Activated CD4-positive, alpha-beta T cell treated with anti-CD3 and anti-CD28 coated beads, Interleukin-2, Interleukin-4, amounts not matched to agents 100 ng/mL and 50 ng/mL, durations not matched to agents 16 hours and 8 hours (primary cell): ENCODE measurements at regions not wholly inside any gene's neighbourhood (a gene's known extent, or its start where the extent isn't known, plus 50 kb on each side); places are given as distances from the start of the nearest gene placed in this dataset.
"Not testable (repeated sequence)": the region's sequence is repeated elsewhere in the genome, so short reads cannot be mapped to it uniquely, and the experiment has no call there.

Experiments used
- DNase-seq: peaks from one replicate; pipeline ENCODE4 v3.0.0-alpha.2; 2020; ENCODE audit warnings: low spot score

DNA sequence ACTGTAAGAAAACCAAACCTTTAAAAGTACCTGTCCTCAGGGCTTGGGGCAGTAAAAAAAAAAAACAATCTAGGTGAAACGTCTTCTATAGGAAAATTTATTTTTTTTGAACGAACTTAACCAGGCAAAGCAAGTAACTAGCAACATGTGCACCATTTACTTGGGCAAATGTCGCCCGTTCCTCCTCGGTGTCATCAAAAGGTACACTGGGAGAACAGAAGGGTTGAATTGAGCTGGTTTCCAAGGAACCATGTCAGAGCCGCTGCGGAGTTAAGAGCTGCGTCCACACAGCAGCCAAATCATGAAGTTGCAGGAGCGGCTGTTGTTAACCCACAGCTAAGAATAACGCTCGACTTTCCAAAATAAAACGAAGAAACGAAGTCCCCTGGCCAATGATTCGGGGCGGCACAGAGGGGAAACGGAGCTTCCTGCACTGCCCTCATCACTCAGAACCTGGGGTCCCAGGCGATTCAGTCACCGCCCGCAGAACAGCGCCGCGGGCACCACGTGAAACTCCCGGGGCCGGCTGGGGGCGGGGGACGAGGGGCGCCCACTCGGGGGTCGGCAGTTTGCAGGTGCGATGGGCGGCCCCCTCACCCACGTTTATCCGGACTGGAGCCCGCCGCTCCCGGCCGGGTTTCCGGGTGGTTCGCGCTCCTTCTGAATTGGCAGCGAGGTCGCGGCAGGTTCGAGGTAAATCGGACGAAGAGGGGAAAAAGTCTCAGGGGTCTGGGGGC is 53.6 kb upstream of the PLGLB1 start:
- peak; percentile 26 for DNase-seq

DNA sequence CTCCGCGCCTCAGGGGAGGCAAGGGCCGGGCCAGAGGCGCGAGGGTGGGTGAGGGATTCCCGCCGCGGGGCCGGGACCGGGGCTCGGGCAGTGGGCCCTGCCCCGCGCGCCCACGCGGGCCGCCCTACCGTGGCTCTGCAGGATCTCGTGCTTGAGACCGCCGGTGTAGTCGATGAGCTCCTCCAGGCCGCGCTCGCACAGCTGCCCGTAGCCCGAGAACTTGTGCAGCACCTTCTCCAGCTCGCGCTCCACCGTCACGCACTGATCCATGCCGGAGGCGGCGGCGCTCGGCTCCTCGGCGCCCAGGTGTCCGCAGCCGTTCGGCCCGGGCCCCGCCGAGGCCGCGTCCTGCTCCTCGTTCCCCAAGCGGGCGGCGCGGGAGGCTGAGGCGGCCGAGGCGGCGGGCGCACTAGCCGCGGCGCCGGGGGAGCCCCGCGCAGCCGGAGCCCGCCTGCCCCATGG is 54.2 kb upstream of the PLGLB1 start:
- DNase-seq: peak; percentile 41

DNA sequence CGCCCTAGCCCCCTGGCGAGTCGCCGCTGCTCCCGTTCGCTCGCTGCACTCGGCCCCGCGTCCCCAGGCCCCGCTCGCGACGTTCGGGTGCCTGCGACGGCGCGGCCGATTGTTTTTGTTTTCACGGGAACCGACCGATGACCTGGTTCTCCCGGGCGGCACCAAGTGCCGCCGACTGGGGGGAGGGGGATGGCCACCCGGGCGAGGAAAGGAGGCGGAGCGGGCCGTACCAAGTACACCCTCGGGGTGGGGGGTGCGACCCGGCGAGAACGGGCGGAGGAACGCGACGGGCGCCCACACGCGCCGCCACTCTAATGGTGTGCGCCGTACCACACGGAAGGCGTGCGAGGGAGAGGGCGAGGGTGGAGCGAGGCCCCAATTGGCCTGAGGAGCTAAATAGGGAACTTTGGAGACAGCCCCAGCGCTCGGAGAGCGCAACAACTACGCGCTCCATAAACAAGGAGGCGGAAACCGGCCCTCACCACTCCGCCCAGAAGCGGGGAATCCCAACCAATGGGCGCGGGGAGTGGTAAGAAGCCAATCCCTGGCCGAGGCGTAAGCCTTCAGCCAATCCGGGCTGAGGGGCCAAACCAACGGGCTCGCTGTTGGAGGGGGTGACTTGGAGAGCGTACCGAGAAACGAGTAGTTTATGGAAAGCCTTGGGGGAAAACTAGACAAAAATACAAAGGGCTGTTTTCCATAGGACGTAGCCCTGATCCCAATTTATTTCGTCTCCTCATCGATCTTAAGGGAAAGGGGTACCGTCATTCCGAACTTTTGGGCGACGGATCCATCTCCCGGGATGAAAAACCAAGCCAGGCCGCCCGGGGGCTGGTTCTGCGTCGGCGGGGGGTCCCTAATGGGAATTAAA is 54.8 kb upstream of the PLGLB1 start:
- DNase-seq: peak; percentile 92

DNA sequence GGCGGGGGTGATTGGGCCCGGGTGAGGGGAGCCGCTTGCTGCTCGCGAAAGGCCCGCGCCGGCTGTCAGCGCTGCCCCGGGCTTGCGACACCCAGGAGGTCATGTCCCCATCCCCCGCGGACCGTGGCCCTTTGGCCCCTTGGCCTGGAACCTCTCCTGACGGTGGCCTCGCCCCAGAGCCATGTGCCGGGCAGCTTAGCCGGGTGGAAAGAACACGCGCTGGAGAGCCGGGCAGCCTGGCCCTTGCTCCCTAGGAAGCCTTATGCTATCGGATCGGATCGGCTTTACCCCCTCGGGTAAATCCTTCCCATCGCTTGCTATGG is 55.4 kb upstream of the PLGLB1 start:
- not testable (repeated sequence) for DNase-seq

DNA sequence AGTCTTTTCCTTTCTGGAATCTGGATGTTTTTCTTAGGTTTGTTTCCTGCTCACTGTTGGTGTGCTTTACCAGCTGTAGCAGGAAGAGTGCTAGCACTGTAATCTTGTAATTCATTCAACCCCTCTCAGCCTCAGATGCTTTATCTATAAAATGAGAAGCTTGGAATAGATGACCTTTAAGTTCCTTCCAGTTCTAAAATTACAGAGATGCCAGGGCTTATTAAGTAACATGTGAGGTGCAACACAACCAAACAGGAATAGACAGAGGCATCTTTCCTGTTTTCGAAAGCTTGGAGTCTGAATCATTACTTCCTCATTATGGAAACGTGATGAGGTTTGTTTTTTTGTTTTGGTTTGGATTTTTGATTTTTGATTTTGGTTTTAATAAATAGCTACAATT is 60.1 kb upstream of the PLGLB1 start:
- DNase-seq: not testable (repeated sequence)

DNA sequence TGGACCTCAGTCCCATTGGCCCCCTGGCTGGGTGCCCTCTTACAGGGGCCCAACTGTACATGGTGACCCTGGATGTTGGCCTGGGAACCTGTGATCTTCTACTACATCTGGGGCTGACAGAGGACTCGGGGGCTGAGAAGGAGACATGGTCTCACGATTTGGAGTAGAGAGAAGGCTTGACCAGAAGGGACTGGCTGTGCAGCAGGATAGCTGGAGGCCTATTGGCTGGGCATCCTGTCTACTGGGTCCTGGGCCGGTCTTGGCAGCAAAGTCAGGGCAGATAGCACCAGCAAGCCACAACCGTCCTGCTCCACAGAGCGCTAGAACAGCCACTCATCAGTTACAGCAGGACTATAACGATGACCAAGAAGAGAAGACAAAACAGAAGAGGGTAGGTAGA is 66.4 kb upstream of the PLGLB1 start:
- not testable (repeated sequence) for DNase-seq

DNA sequence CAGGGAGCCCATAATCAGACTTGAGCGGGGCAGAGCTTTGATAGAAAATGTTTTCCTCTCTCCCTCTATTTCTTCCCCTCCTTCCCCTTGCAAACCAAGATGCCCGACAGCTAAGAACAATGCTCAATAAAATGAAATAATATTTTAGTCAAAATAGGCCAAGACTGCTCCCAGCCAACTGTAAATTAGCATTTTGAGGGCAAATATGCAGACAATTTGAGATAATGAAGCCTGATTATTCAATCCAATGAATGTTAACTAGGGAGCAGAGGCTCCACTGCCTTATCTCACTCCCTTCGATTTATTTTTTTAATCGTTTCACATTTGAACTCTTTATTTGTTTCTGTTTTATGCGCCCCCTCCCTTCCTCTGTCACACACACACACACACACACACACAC is 67.8 kb upstream of the PLGLB1 start:
- DNase-seq: not testable (repeated sequence)

DNA sequence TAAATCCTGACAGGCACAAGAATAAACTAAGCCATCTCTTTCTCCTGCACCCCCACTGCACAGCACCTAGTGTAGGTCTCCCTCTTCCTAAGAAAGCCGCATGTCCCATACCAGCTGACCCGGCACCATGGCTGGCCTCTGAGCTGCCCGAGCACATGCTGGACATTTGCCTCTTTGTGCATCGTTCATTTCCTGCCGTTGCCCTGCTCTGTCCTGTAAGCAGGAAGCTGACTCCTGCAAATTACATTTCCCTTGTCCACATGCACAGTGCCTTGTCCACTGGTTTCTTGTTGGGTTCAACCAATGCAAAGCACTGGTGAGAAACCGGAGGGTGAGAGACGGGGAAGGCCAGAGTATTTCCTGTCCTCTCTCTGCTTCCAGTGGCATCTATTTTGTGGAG is 71.6 kb upstream of the PLGLB1 start:
- not testable (repeated sequence) for DNase-seq

DNA sequence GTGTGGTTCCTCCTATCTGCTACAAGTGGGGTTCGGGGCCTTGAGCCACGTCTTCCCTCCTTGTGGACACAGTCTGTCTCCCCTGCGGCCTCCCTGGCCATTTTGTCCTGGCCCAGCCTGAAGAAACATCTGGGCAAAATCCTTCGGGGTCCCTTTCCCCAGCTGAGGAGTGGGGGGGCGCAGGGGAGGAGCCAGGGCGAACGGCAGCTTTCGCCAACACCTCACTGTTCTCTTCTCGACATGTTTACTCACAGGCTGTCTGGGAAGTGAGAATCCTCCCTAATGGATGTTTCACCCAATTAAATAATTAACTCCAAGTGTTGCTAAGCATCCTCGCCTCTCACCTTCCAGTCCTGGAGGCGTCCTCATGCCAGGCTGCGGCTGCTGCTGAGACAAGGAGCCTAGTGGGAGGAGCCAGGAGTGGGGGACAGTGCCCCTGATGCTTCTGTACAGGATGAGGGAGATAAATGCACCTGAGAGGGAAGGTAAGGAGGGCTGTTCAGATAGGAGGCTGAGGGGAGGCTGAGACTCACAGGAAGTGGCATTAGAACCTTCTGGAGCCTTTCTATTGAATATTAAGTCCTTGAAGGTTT is 72.4 kb upstream of the PLGLB1 start:
- DNase-seq: not testable (repeated sequence)

DNA sequence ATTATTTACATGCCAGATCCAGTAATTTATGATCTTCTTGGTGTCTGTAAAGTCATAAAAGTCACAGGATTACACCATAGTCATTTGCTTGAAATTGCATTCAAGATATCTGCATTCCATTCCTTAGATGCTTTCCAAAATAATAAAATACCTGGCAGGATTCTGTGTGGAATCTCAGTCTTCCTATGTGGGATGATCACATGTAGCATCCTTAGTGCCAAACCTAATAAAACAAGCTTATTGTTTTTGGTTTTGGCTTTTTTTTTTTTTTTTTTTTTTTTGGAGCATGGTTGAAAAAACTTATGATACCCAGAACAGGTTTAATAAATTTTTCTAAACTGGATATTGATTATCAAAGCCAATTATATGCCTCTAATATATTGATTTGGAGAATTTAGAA is 74.2 kb upstream of the PLGLB1 start:
- not testable (repeated sequence) for DNase-seq

DNA sequence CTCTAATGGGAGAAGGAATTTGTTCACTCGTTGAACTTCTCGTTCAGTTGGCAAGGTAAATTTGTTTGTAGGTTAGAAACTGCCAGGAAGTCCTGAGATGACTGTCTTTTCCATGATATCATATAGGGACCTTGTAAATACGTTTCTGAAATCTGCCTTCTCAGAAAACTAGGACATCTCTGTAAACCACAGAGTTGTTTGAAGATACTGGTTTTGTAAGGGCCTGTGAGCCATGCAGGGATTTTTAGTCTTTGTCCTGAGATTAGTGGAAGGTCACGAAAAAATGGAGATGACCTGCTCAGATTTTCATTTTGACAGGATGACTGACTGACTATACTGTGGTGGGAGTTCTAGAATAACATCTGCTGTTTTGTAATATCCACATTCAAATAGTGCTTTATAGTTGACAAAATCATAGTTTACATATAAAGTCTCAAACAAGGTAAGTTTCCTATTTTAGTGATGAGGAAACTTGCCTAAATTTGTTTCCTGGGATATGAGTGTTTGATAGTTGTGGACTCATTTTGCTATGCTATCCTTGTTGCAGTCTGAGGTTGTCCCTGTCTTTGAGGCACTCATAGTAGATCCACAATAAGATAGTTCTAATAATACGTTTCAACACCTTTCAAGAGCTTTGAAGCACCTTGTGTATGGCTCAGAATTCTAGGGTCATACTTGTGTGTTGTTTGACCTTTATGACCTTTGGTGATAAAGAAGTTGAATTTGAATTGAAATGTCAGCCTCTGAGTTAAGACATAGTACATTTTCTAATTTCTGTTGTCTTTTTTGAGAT is 107.3 kb upstream of the PLGLB1 start:
- DNase-seq: peak; percentile 59

DNA sequence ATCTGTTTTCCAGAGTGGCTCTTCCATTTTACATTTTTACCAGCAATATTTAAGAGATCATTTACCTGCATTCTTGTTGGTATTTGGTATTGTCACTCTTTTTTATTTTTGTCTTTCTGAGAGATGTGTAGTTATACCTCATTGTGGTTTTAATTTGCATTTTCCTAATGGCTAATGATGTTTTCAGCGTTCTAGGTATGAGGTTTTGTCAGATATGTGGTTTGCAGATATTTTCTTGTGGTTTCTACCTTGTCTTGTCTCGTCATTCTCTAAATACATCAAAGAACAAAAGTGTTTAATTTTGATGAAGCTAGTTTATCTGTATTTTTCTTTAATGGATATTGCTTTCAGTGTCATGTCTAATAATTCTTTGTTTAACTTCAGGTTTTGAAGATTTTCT is 110.9 kb upstream of the PLGLB1 start:
- DNase-seq: not testable (repeated sequence)

DNA sequence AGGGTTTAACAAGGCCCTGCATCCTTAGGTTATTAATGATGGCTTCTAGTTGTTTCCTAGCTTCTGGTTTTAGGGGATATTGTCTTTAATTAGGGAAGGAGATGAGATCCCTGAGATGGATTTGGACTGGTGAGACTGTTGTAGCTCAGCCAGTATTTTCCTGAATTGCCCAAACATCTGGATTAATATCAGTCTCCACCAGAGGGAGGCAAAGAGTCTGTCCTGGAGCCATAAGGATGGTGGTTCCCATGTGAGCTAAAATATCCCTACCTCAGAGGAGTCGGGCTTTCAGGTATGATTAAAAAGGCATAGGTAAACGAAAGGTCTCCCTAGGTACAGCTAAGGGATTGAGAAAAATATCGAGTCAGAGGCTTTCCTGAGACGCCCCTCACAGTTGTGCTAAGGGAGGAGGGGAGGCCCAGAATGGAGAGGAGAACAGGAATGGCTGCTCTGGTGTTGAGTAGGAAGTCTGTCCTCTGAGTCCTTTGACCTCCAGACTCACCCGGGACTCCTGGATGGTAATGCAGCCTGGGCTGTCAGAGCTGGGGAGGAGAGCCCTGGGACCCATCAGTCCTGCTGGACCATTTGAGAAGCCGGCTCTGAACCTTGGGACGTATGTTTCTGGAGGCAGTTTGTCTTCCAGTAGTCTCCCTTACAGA is 130.3 kb upstream of the PLGLB1 start:
- not testable (repeated sequence) for DNase-seq

DNA sequence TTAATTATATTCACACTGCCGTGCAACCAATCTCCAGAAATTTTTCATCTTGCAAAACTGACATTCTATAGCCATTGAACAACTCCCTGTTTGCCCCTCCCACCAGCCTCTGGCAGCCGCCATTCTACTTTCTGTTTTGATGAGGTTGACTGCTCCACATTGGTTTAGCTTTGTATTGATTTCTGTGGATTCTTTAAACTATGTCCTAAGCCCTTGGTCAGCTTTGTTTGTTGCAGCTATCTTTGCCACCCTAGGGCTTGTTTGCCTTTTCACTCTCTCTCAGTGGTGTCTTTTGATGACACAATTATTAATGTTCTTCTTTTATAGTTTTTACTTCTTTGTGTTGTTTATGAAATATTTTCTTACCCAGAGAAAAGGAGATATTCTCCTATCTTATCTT is 152.8 kb upstream of the PLGLB1 start:
- not testable (repeated sequence) for DNase-seq

DNA sequence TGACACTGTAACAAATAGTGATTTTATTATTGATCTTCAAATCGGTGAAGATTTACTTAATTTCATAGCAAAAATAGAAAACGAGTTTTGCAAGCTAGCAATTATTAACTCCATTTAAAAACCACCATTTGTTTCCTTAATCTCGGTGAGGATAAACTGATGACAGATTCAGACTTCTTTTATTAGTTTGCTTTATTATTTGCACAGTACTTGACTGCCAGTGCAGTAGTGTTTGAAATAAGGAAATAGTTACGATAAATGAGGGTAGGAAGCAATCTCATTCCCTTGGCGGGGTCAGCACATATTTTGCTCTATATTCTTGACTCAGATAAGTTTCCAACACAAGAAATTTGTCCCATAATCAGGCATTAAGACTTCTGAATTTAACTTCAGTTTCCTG is 161.7 kb upstream of the PLGLB1 start:
- not testable (repeated sequence) for DNase-seq

DNA sequence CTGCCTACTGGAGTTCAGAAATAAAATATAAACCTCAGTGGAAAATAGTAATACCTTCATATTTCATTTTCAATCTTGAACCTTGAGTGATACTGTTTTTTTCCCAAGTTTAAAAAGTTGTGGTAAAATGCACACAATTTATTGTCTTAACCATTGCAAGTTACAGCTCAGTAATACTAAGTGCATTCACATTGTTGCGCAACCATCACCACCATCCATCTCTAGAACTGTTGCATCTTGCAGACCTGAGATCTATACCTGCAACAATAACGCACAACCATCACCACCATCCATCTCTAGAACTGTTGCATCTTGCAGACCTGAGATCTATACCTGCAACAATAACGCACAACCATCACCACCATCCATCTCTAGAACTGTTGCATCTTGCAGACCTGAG is 162.6 kb upstream of the PLGLB1 start:
- not testable (repeated sequence) for DNase-seq

DNA sequence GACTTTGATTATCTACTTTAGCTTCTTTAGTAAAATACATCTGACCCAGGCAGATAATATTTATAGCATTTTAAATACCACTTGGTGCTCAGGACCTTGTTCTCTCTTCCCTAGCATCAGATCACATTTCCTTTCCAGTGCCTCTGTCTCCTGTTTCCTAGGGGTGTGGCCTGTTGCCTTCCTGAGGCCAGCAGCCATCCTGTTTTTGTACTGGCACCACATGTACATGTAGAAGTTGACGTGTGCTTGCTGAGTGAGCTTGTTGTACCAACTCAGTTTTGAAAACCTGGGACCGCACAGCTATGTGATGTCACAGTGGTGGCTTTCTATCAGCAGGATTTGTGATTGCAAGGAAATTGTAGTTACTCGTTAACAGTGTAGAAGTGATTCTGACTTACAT is 167.6 kb upstream of the PLGLB1 start:
- not testable (repeated sequence) for DNase-seq

DNA sequence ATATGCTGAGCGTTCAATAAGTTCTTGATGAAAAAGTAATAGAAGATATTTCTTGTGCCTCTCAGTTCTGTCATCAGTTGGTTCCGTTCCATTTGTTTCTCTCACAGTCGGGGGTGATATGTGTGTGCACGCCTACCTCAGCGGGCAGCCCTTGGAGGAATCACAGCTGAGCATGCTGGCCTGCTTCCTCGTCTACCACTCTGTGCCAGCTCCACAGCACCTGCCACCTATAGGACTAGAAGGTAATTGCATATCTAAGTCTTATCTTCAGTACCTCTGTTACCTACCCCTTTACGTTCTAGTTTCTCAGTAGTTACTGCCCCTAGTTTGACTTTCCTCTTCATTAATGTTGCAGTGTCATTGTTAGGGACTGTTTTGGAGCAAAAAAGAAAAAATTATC is 171.7 kb upstream of the PLGLB1 start:
- not testable (repeated sequence) for DNase-seq

DNA sequence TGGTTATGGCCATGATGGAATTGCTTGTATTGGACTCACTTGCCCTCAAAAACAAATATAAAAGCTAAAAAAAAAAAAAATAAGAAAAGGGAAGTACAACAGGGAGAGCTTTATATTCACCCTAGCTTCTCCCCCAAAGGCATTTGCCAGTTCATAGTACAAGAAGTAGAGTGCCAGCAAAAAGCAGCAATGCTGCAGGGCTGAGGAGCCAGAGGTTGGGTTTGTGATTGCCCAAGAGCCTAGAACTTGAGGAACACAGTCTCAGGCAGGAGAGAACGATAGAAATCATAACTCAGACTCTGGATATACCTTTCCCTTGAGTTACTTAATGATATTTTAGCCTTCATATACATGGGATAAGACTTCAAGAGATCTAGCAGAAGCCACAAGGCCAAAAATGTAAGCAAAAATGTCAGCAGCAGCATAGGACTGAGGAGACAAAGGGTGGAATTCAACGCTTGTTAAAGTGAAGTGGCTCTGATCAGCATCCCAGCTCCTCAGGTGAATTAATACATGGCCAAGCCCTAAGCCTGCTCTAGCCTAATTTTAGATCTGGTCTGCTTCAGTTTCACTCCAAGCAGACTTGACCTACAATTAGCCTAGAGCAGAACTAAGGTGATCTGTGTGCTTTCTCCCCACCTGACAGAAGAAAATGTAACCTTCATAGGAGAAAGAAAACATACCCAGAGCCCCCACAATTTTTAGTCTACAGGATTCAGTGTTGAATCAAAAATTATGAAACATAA is 172.8 kb upstream of the PLGLB1 start:
- DNase-seq: not testable (repeated sequence)

DNA sequence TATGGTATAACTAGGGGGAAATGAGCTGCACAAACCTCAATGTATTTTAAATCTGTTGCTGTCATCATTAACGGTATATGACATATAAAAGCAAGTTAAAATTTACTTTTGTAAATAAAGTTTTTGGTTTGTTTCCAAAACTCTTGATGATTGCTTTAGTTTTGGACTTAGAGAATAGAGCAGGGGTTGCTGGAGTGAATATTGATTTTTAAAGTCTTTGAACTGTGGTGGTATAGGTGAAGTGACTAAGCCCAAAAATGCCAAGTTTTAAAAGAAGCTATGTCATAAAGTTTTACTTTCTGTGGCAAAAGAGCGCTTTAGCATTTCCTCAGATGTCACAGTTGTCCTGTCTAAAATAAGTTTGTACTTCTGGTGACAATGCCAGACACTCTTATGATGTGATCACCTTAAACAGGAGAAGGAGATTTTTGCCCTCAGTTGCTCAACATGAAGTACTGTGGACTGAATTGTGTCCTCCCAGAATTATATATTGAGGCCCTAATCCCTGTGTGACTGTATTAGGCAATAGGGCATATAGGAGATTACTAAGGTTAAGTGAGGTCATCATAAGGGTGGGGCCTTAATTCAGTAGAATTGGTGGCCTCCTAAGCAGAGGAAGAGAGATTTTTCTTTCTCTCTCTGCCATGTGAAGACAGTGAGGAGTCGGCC is 175.2 kb upstream of the PLGLB1 start:
- not testable (repeated sequence) for DNase-seq
